Large intestine (tissue), 3 donors: ENCODE measurements at regions not wholly inside any gene's neighbourhood (a gene's known extent, or its start where the extent isn't known, plus 50 kb on each side); places are given as distances from the start of the nearest gene placed in this dataset.

ENCODE experiments used
- DNase-seq, 2 donors: peaks; one replicate each; pipeline versions ENCODE4 v3.0.0 to v3.0.0-alpha.2; 2013
- H3K27ac ChIP-seq: one replicate; pipeline ENCODE4 v1.5.1; 2013; ENCODE audit warnings: low read length
- H3K27me3 ChIP-seq: 2 replicates; pipeline ENCODE4 v1.6.1; 2013; ENCODE audit warnings: low read length; ENCODE audit not compliant: control insufficient read depth, insufficient read depth
- H3K36me3 ChIP-seq: 2 replicates; pipeline ENCODE4 v1.6.1; 2013; ENCODE audit warnings: low read length; ENCODE audit not compliant: control insufficient read depth, insufficient read depth
- H3K4me1 ChIP-seq: one replicate; pipeline ENCODE4 v1.6.1; 2013; ENCODE audit warnings: low read length; ENCODE audit not compliant: control insufficient read depth, insufficient read depth
- H3K4me3 ChIP-seq: one replicate; pipeline ENCODE4 v1.5.1; 2013; ENCODE audit warnings: low read length
- H3K9me3 ChIP-seq: one replicate; pipeline ENCODE4 v1.6.1; 2013; ENCODE audit warnings: mild to moderate bottlenecking, low read depth, low read length, moderate library complexity; ENCODE audit not compliant: control insufficient read depth
- WGBS: methylation state at CpG from one replicate; pipeline ENCODE4 v1.1.5; 2013; ENCODE audit warnings: low lambda C conversion rate; ENCODE audit not compliant: insufficient coverage; 5-methylcytosine and 5-hydroxymethylcytosine counted together

GRCh38 chr7:36781011-36781738 lies 56.9 kb upstream of the AOAH start:
- WGBS = 96% methylated on average over 2 of the region's 5 CpGs
- Histone ChIP-seq H3K27ac (no peak overlapping the region), H3K4me3 (no peak overlapping the region), H3K27me3 (no peaks in the 10 kb centered on the region), H3K9me3 (peaks cover 9% of the 10 kb centered on the region), H3K4me1 (peaks cover 5% of the 10 kb centered on the region), H3K36me3 (no peaks in the 10 kb centered on the region)
- DNase-seq = no peak

GRCh38 chr7:36777855-36778254 lies 53.6 kb upstream of the AOAH start:
- Histone ChIP-seq H3K27ac (no peak overlapping the region), H3K4me1 (no peaks in the 10 kb centered on the region), H3K36me3 (no peaks in the 10 kb centered on the region), H3K27me3 (no peaks in the 10 kb centered on the region), H3K9me3 (peaks cover 9% of the 10 kb centered on the region), H3K4me3 (no peak overlapping the region)
- no peak for DNase-seq
- WGBS = no CpG with 5 or more reads among the region's 4 CpGs

GRCh38 chr7:36777062-36777461 lies 52.8 kb upstream of the AOAH start:
- no peak overlapping the region for H3K27ac ChIP-seq
- H3K9me3 ChIP-seq = peaks cover 8% of the 10 kb centered on the region
- DNase-seq = peak in 1 of 2 donors; percentile 35
- no CpG with 5 or more reads among the region's 7 CpGs for WGBS
- no peaks in the 10 kb centered on the region for H3K36me3 ChIP-seq
- H3K27me3 ChIP-seq = no peaks in the 10 kb centered on the region
- H3K4me1 ChIP-seq = no peaks in the 10 kb centered on the region
- no peak overlapping the region for H3K4me3 ChIP-seq

- no peaks in the 10 kb centered on the region for H3K9me3 ChIP-seq
- no peak overlapping the region for H3K4me3 ChIP-seq
- H3K27me3 ChIP-seq = no peaks in the 10 kb centered on the region
- H3K36me3 ChIP-seq = no peaks in the 10 kb centered on the region
- DNase-seq = no peak
- WGBS = no CpG with 5 or more reads among the region's 1 CpG
- H3K27ac ChIP-seq = no peak overlapping the region
- H3K4me1 ChIP-seq = no peaks in the 10 kb centered on the region
These were observed 51.4 kb upstream of the AOAH start for GRCh38 chr7:36775676-36776075.

GRCh38 chr7:36775061-36775620 lies 50.8 kb upstream of the AOAH start:
- Histone ChIP-seq H3K4me1 (no peaks in the 10 kb centered on the region), H3K27ac (no peak overlapping the region), H3K4me3 (no peak overlapping the region), H3K36me3 (no peaks in the 10 kb centered on the region), H3K9me3 (no peaks in the 10 kb centered on the region), H3K27me3 (no peaks in the 10 kb centered on the region)
- WGBS = no CpG with 5 or more reads among the region's 1 CpG
- no peak for DNase-seq
